HG02798 (cell line): ENCODE measurements at regions not wholly inside any gene's neighbourhood (a gene's known extent, or its start where the extent isn't known, plus 50 kb on each side); places are given as distances from the start of the nearest gene placed in this dataset.

Experiments used
- ATAC-seq: cut with Tn5 transposase; IDR thresholded peaks from one replicate; pipeline ENCODE4 v1.9.1; 2021; ENCODE audit warnings: mild to moderate bottlenecking; ENCODE audit not compliant: unreplicated experiment, poor library complexity

GRCh38 chr10:78758176-78758575 is 310.6 kb upstream of the ZMIZ1 start:
- ATAC-seq = no peak

- ATAC-seq = no peak
These were observed 309.2 kb upstream of the ZMIZ1 start for GRCh38 chr10:78759456-78760120.

GRCh38 chr10:78760463-78761310 is 308.1 kb upstream of the ZMIZ1 start:
- no peak for ATAC-seq

GRCh38 chr10:78761311-78761781 is 307.4 kb upstream of the ZMIZ1 start:
- no peak for ATAC-seq

- no peak for ATAC-seq
These were observed 306.6 kb upstream of the ZMIZ1 start for GRCh38 chr10:78762086-78762630.

GRCh38 chr10:78763234-78763633 is 305.5 kb upstream of the ZMIZ1 start:
- ATAC-seq = no peak

- peak; percentile 65 for ATAC-seq
These were observed 304.9 kb upstream of the ZMIZ1 start for GRCh38 chr10:78763651-78764395.

GRCh38 chr10:78764436-78764835 is 304.3 kb upstream of the ZMIZ1 start:
- no peak for ATAC-seq

- no peak for ATAC-seq
These were observed 303.8 kb upstream of the ZMIZ1 start for GRCh38 chr10:78764846-78765430.

GRCh38 chr10:78765726-78766335 is 302.9 kb upstream of the ZMIZ1 start:
- ATAC-seq = no peak

GRCh38 chr10:78766603-78767002 is 302.2 kb upstream of the ZMIZ1 start:
- ATAC-seq = no peak

- ATAC-seq = no peak
These were observed 300.5 kb upstream of the ZMIZ1 start for GRCh38 chr10:78768041-78768835.

GRCh38 chr10:78768876-78769275 is 299.9 kb upstream of the ZMIZ1 start:
- no peak for ATAC-seq

GRCh38 chr10:78769526-78769925 is 299.2 kb upstream of the ZMIZ1 start:
- ATAC-seq = no peak

- ATAC-seq = no peak
These were observed 298.3 kb upstream of the ZMIZ1 start for GRCh38 chr10:78770167-78771090.

GRCh38 chr10:78771260-78771659 is 297.5 kb upstream of the ZMIZ1 start:
- no peak for ATAC-seq

GRCh38 chr10:78771808-78772455 is 296.8 kb upstream of the ZMIZ1 start:
- ATAC-seq = no peak

GRCh38 chr10:78772486-78772885 is 296.3 kb upstream of the ZMIZ1 start:
- no peak for ATAC-seq
